MM.1S (cell line): ENCODE measurements at regions not wholly inside any gene's neighbourhood (a gene's known extent, or its start where the extent isn't known, plus 50 kb on each side); places are given as distances from the start of the nearest gene placed in this dataset.

Source experiments
- DNase-seq: peaks from one replicate; pipeline ENCODE4 v3.0.0-alpha.2; 2015
- H2AFZ ChIP-seq: fragments of 300-600 bp; sonication (generic); 2 replicates; pipeline ENCODE4 v1.6.0; 2016; ENCODE audit warnings: antibody characterized with exemption, low read length
- H3F3A ChIP-seq: fragments of 300-600 bp; sonication (generic); 2 replicates; pipeline ENCODE4 v1.6.1; 2016; ENCODE audit warnings: mild to moderate bottlenecking, antibody characterized with exemption, low read length, moderate library complexity, mixed read lengths; ENCODE audit not compliant: insufficient read depth
- H3K27ac ChIP-seq: fragments of 300-600 bp; sonication (generic); 2 replicates; pipeline ENCODE4 v1.5.1; 2016; ENCODE audit warnings: mild to moderate bottlenecking, low read length
- H3K27me3 ChIP-seq: fragments of 300-600 bp; sonication (generic); replicated peaks from 2 replicates; pipeline ENCODE4 v1.6.0; 2016; ENCODE audit warnings: low read length; ENCODE audit not compliant: insufficient read depth
- H3K36me3 ChIP-seq: fragments of 300-600 bp; sonication (generic); replicated peaks from 2 replicates; pipeline ENCODE4 v1.6.1; 2016; ENCODE audit warnings: mild to moderate bottlenecking, low read length, mixed read lengths; ENCODE audit not compliant: insufficient read depth
- H3K4me1 ChIP-seq: fragments of 300-600 bp; sonication (generic); 2 replicates; pipeline ENCODE4 v1.6.1; 2016; ENCODE audit warnings: low read length, mixed read lengths
- H3K4me2 ChIP-seq: fragments of 300-600 bp; sonication (generic); 2 replicates; pipeline ENCODE4 v1.6.0; 2016; ENCODE audit warnings: low read depth, low read length
- H3K4me3 ChIP-seq: fragments of 300-600 bp; sonication (generic); 2 replicates; pipeline ENCODE4 v1.5.1; 2016; ENCODE audit warnings: low read length, mixed read lengths
- H3K79me2 ChIP-seq: fragments of 300-600 bp; sonication (generic); 2 replicates; pipeline ENCODE4 v1.6.1; 2016; ENCODE audit warnings: mixed run types, low read length, mixed read lengths
- H3K9ac ChIP-seq: fragments of 300-600 bp; sonication (generic); 2 replicates; pipeline ENCODE4 v1.6.1; 2016; ENCODE audit warnings: low read length, mixed read lengths
- H3K9me2 ChIP-seq: fragments of 300-600 bp; sonication (generic); replicated peaks from 2 replicates; pipeline ENCODE4 v1.6.1; 2016; ENCODE audit warnings: mild to moderate bottlenecking, low read length, mixed read lengths; ENCODE audit not compliant: insufficient read depth
- H3K9me3 ChIP-seq: fragments of 300-600 bp; sonication (generic); replicated peaks from 2 replicates; pipeline ENCODE4 v1.6.1; 2016; ENCODE audit warnings: mild to moderate bottlenecking, low read length, mixed read lengths; ENCODE audit not compliant: insufficient read depth
- H4K20me1 ChIP-seq: fragments of 300-600 bp; sonication (generic); 2 replicates; pipeline ENCODE4 v1.6.1; 2016; ENCODE audit warnings: mild to moderate bottlenecking, low read length, moderate library complexity, mixed read lengths; ENCODE audit not compliant: insufficient read depth
- CTCF ChIP-seq: fragments of 300-600 bp; sonication (generic); IDR thresholded peaks from 2 replicates; pipeline ENCODE4 v1.5.1; 2016; ENCODE audit warnings: antibody characterized with exemption, low read length, mixed read lengths
- EZH2 ChIP-seq: fragments of 300-600 bp; sonication (generic); optimal IDR thresholded peaks from 2 replicates; pipeline ENCODE3; 2017; ENCODE audit warnings: low read depth, mild to moderate bottlenecking, antibody characterized with exemption, low read length, mixed read lengths
- EZH2phosphoT487 ChIP-seq: fragments of 300-600 bp; sonication (generic); IDR thresholded peaks from 2 replicates; pipeline ENCODE4 v1.6.1; 2018; ENCODE audit warnings: antibody characterized with exemption, low read length

GRCh38 chr1:47578026-47578720 is 140.3 kb downstream of the FOXD2 start:
- TF ChIP-seq EZH2 (no peak), CTCF (no peak), EZH2phosphoT487 (no peak)
- Histone ChIP-seq H3K9me2 (no peaks in the 10 kb centered on the region), H3K36me3 (no peaks in the 10 kb centered on the region), H3K4me2 (no peak overlapping the region), H3K79me2 (no peaks in the 10 kb centered on the region), H4K20me1 (no peaks in the 10 kb centered on the region), H3K9ac (no peak overlapping the region), H3K4me1 (no peaks in the 10 kb centered on the region), H3F3A (no peaks in the 10 kb centered on the region), H3K27ac (no peak overlapping the region), H2AFZ (no peak overlapping the region), H3K4me3 (no peak overlapping the region), H3K9me3 (no peaks in the 10 kb centered on the region), H3K27me3 (no peaks in the 10 kb centered on the region)
- DNase-seq: no peak

- Histone ChIP-seq H3K27me3 (no peaks in the 10 kb centered on the region), H3K4me1 (no peaks in the 10 kb centered on the region), H3K9me3 (no peaks in the 10 kb centered on the region), H4K20me1 (no peaks in the 10 kb centered on the region), H3K36me3 (no peaks in the 10 kb centered on the region), H3K79me2 (no peaks in the 10 kb centered on the region), H3K9ac (no peak overlapping the region), H2AFZ (no peak overlapping the region), H3F3A (no peaks in the 10 kb centered on the region), H3K4me2 (no peak overlapping the region), H3K27ac (no peak overlapping the region), H3K9me2 (no peaks in the 10 kb centered on the region), H3K4me3 (no peak overlapping the region)
- no peak for DNase-seq
- TF ChIP-seq CTCF (no peak), EZH2 (no peak), EZH2phosphoT487 (no peak)
These were observed 141.0 kb downstream of the FOXD2 start for GRCh38 chr1:47578721-47579419.

GRCh38 chr1:47579809-47580208 is 142.0 kb downstream of the FOXD2 start:
- Histone ChIP-seq H3F3A (no peaks in the 10 kb centered on the region), H3K9me2 (no peaks in the 10 kb centered on the region), H3K27me3 (no peaks in the 10 kb centered on the region), H3K9me3 (no peaks in the 10 kb centered on the region), H3K36me3 (no peaks in the 10 kb centered on the region), H3K4me2 (no peak overlapping the region), H3K4me1 (no peaks in the 10 kb centered on the region), H3K9ac (no peak overlapping the region), H2AFZ (no peak overlapping the region), H4K20me1 (no peaks in the 10 kb centered on the region), H3K79me2 (no peaks in the 10 kb centered on the region), H3K4me3 (no peak overlapping the region), H3K27ac (no peak overlapping the region)
- no peak for TF ChIP-seq EZH2phosphoT487
- no peak for TF ChIP-seq CTCF
- TF ChIP-seq EZH2: no peak
- no peak for DNase-seq
